AG09309 (cell line): ENCODE measurements at regions not wholly inside any gene's neighbourhood (a gene's known extent, or its start where the extent isn't known, plus 50 kb on each side); places are given as distances from the start of the nearest gene placed in this dataset.

Source experiments
- DNase-seq: peaks from one replicate; pipeline ENCODE4 v3.0.0-alpha.2; 2010; ENCODE audit warnings: low read depth
- H3K4me3 ChIP-seq: 2 replicates; pipeline ENCODE4 v1.5.1; 2011; ENCODE audit warnings: mild to moderate bottlenecking, low read depth, low read length, moderate library complexity; ENCODE audit not compliant: control insufficient read depth
- TF ChIP-seq, protein P1 (sequence below): IDR thresholded peaks from 2 replicates; pipeline ENCODE4 v1.5.1; 2011; ENCODE audit warnings: mild to moderate bottlenecking, low read depth, low read length, inconsistent platforms; ENCODE audit not compliant: insufficient read depth, control insufficient read depth; ENCODE audit errors: missing control alignments

DNA sequence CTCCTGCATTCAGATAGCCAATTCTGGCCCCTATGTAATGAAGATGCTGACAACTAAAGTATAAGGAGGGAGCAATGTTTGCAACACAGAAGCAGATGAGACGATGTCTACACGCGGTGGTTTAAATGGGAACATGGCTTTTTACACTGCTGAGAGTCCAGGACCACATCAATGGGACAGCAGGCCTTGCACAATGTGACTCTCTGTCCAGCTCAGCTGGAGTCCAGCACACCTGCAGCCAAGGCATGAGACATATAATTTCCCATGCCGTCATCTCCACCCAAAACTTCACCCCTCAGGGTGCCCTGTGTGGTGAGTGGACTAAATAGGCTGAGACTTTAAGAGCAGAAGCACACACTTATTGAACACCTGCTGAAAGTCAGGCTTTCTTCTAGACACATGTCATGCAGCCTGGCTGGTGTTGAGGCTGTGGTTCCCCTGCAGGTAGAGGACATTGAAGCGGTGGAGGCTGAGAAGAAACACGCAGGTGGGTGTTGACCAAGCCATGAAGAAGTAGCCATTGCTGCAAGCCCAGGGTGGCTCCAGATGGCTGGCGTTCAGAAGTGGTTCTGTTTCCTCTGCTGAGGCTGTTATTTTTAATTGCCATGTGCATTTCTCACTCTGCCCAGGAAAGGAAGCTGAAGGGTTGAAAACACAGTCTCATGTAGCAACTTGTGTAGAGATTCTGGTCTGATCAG lies 345.6 kb downstream of the MYCN start:
- no peak for DNase-seq
- TF ChIP-seq, protein P1, sequence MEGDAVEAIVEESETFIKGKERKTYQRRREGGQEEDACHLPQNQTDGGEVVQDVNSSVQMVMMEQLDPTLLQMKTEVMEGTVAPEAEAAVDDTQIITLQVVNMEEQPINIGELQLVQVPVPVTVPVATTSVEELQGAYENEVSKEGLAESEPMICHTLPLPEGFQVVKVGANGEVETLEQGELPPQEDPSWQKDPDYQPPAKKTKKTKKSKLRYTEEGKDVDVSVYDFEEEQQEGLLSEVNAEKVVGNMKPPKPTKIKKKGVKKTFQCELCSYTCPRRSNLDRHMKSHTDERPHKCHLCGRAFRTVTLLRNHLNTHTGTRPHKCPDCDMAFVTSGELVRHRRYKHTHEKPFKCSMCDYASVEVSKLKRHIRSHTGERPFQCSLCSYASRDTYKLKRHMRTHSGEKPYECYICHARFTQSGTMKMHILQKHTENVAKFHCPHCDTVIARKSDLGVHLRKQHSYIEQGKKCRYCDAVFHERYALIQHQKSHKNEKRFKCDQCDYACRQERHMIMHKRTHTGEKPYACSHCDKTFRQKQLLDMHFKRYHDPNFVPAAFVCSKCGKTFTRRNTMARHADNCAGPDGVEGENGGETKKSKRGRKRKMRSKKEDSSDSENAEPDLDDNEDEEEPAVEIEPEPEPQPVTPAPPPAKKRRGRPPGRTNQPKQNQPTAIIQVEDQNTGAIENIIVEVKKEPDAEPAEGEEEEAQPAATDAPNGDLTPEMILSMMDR = no peak

DNA sequence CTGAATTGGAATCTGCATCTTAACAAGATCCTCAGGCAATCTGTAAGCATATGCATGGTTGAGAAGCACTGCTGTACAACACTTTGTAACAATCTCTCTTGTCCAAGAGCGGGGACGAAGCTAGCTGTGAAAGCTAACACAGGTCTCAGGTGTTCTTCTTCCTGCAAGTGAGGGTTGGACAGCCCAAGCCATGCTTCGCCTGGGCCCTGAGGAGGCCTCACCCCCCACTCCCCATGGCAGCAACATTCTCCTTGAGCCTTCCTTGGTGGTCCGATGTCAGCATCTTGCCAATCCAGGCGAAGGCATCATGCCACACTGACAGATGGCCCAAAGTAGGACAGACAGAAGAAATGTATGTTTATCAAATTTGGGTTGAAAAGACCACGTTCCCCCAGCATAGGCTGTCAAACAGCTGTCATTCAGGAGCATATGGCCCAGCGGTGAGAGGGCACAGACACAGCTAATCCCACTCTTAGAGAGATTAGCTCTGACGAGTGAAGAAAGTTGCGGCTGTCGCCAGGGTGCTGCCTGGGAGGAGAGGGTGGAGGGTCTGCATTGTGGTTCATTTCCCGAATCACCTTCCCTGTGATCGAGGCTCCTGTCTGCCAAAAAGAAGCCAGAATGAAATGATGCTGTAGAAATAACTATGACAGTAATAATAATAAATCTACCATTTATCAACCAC lies 344.7 kb downstream of the MYCN start:
- DNase-seq = no peak
- TF ChIP-seq, protein P1 = no peak
- H3K4me3 ChIP-seq = no peak overlapping the region

More for the DNA sequence above, 345.6 kb downstream of the MYCN start:
- no peak overlapping the region for H3K4me3 ChIP-seq

DNA sequence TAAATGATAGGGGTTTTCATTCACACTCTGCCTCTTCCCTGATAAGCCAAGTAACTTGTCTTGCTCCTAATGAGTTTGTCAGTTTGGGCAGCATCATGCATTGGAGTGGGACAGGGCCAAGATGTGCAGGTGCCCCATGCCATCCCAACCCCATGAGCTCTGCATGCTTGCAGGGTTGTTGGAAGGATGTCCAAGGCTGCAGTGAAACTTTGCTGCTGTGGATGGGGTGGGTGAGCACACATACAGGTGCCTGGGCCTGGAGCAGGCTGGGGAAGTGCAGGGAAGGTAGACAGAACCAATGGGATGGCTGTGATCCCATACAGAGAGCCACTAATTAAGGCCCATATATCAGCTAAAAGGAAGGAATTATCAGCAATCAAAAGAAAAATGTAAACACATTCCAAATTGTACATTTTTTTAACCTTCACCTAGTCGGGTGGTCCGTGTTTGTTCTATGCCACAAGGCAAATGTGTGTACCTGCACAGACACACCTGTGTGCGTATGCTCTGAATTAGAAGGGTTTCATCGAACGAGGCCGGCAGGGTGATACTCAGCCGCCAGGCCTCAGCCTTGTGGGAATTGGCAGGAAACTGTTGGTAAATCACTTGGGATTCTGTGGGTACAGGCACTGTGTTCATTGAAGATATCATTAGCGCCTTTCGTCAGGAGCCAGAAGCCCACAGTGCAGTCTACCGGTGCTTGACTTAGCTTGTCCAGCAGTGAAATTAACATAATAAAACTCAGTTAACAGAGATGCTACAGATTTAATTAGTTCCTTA lies 342.9 kb downstream of the MYCN start:
- no peak for DNase-seq
- H3K4me3 ChIP-seq = no peak overlapping the region
- TF ChIP-seq, protein P1 = no peak

DNA sequence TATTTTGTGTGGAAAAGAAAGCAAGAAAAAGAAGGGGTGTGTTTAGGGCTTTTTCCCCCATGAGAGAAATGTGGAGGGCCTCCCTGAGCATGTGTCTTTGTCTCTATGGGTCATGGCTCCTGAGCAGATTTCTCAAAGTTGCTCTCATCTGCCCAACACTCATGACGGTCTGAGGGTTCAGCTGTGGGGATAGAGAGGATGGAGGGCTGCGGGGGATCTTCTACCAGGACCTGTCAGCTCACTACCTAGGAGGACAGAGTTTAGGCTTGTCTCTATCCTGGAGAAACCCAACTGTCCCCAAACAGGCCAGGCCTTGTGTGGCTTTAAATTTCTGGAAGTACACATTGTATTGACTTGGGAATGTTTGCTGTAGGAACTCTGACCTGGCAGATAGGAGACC lies 342.2 kb downstream of the MYCN start:
- no peak for DNase-seq
- H3K4me3 ChIP-seq = no peak overlapping the region
- TF ChIP-seq, protein P1 = no peak

DNA sequence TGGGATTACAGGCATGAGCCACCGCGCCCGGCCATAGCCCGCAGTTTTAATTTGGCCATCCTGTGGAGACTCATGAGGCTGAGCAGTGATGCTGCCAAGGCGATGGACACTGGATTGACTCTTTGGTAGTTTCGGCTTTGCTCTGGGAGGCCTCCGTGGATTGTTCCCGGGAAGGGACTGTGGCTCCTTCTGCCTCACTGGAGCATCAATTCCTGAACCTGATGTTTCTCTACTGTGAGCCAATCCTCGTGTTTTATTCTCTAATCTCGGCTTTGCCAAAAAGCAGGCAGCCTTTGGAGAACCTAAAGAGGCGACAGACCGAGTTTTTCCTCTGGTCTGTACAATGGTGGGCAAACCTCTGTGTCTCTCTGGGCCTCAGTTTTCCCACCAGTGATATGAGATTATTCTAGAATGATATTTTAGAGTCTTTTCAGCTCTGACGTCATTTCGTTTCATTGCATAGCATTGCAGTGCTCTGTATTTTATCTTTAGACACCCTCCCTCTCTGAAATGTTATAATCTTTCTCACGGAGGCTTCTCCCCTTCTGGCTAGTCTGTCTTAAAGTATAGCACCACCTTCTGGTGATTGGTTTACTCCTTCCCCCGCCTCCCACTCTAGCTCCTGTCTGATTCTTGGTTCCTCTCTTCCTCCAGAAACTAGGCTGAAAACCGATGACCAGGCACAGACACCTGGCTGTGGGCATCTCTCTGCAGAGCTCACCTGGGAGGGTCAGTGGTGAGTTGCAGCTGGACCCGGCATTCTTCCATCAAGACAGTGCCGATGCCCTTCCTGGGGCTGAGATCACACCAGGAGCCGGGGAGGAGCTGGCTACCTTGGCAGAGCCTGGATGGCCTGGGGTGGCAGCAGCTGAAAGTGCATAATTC lies 341.3 kb downstream of the MYCN start:
- H3K4me3 ChIP-seq = no peak overlapping the region
- TF ChIP-seq, protein P1 = no peak
- DNase-seq = no peak

DNA sequence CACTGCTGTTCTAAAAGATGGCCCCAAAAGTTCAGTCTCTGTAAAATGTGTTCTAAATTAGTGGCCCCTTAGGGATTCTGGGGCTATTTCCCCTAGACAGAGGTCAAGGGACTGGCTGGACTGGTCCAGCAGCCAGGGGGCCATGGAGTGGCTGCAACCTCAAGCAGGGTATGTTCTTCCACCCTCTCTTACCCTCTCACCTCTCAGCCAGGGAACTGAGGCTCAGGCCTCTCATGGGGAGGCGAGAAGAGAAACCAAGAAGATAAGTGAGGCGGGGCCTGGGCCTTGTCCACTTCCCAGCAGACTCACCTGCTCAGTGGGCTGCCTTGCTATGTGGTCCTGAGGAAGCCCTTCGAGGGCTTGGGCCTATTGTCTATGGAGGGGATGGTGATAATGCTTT lies 339.7 kb downstream of the MYCN start:
- no peak for DNase-seq
- TF ChIP-seq, protein P1 = no peak
- H3K4me3 ChIP-seq = no peak overlapping the region
